Neural progenitor cell (in vitro differentiated cells): ENCODE measurements at regions not wholly inside any gene's neighbourhood (a gene's known extent, or its start where the extent isn't known, plus 50 kb on each side); places are given as distances from the start of the nearest gene placed in this dataset.

Source experiments
- DNase-seq: peaks from one replicate; pipeline ENCODE4 v3.0.0-alpha.2; 2016; ENCODE audit warnings: low spot score
- H2AFZ ChIP-seq: fragments of 200-600 bp; sonication (generic); replicated peaks from 2 replicates; pipeline ENCODE4 v1.6.1; 2016; ENCODE audit warnings: antibody characterized with exemption
- H3F3A ChIP-seq: fragments of 200-600 bp; sonication (generic); 2 replicates; pipeline ENCODE4 v1.6.1; 2016; ENCODE audit warnings: antibody characterized with exemption, low read depth
- H3K27ac ChIP-seq: fragments of 200-600 bp; sonication (generic); 2 replicates; pipeline ENCODE4 v1.5.1; 2016; ENCODE audit warnings: mild to moderate bottlenecking
- H3K27me3 ChIP-seq: fragments of 200-600 bp; sonication (generic); 2 replicates; pipeline ENCODE4 v1.6.1; 2016; ENCODE audit warnings: mild to moderate bottlenecking, moderate library complexity
- H3K36me3 ChIP-seq: fragments of 200-600 bp; sonication (generic); 2 replicates; pipeline ENCODE4 v1.5.1; 2016
- H3K4me1 ChIP-seq: fragments of 200-600 bp; sonication (generic); 2 replicates; pipeline ENCODE4 v1.6.1; 2016; ENCODE audit warnings: mixed run types
- H3K4me2 ChIP-seq: fragments of 200-600 bp; sonication (generic); 2 replicates; pipeline ENCODE4 v1.6.1; 2016
- H3K4me3 ChIP-seq: fragments of 200-600 bp; sonication (generic); 2 replicates; pipeline ENCODE4 v1.5.1; 2016
- H3K79me2 ChIP-seq: fragments of 200-600 bp; sonication (generic); 2 replicates; pipeline ENCODE4 v1.6.1; 2016; ENCODE audit warnings: low read depth
- H3K9ac ChIP-seq: fragments of 200-600 bp; sonication (generic); 2 replicates; pipeline ENCODE4 v1.6.1; 2016
- H3K9me3 ChIP-seq: fragments of 200-600 bp; sonication (generic); 2 replicates; pipeline ENCODE4 v1.5.1; 2016; ENCODE audit warnings: low read depth
- H4K20me1 ChIP-seq: fragments of 200-600 bp; sonication (generic); 2 replicates; pipeline ENCODE4 v1.6.1; 2016; ENCODE audit warnings: low read depth
- H3K27ac Mint-ChIP-seq: 3 replicates; pipeline ENCODE4 v1.8.0; 2021; ENCODE audit warnings: mixed read lengths
- H3K27me3 Mint-ChIP-seq: 2 replicates; pipeline ENCODE4 v1.8.0; 2022; ENCODE audit warnings: low read depth, mild to moderate bottlenecking, inconsistent platforms, moderate library complexity, mixed read lengths; ENCODE audit not compliant: insufficient read depth
- H3K36me3 Mint-ChIP-seq: 3 replicates; pipeline ENCODE4 v1.8.0; 2021; ENCODE audit warnings: mixed read lengths
- H3K4me1 Mint-ChIP-seq: 3 replicates; pipeline ENCODE4 v1.8.0; 2021; ENCODE audit warnings: mixed read lengths
- H3K4me3 Mint-ChIP-seq: 3 replicates; pipeline ENCODE4 v1.8.0; 2021; ENCODE audit warnings: mild to moderate bottlenecking, moderate library complexity, mixed read lengths
- H3K9me3 Mint-ChIP-seq: 3 replicates; pipeline ENCODE4 v1.8.0; 2020; ENCODE audit warnings: mixed read lengths
- CTCF ChIP-seq: fragments of 200-600 bp; sonication (generic); IDR thresholded peaks from 2 replicates; pipeline ENCODE4 v1.5.1; 2017; ENCODE audit warnings: antibody characterized with exemption, mild to moderate bottlenecking
- EZH2 ChIP-seq: fragments of 200-600 bp; sonication (generic); IDR thresholded peaks from 2 replicates; pipeline ENCODE4 v1.6.1; 2017; ENCODE audit warnings: antibody characterized with exemption, mild to moderate bottlenecking, moderate library complexity
- EZH2phosphoT487 ChIP-seq: fragments of 200-600 bp; sonication (generic); IDR thresholded peaks from 2 replicates; pipeline ENCODE4 v1.6.1; 2017; ENCODE audit warnings: antibody characterized with exemption

- Histone ChIP-seq H2AFZ (no peak overlapping the region), H3F3A (peaks cover 13% of the 10 kb centered on the region), H3K27me3 (peaks cover 3% of the 10 kb centered on the region), H3K4me2 (no peak overlapping the region), H3K36me3 (no peaks in the 10 kb centered on the region), H3K27ac (no peak overlapping the region), H3K4me1 (peaks cover 21% of the 10 kb centered on the region), H4K20me1 (no peaks in the 10 kb centered on the region), H3K4me3 (no peak overlapping the region), H3K9me3 (no peaks in the 10 kb centered on the region), H3K9ac (no peak overlapping the region), H3K79me2 (no peaks in the 10 kb centered on the region)
- TF ChIP-seq EZH2phosphoT487 (no peak), EZH2 (no peak), CTCF (no peak)
- Mint-ChIP-seq H3K27ac (no peak overlapping the region), H3K4me1 (peaks cover 19% of the 10 kb centered on the region), H3K36me3 (no peaks in the 10 kb centered on the region), H3K27me3 (peaks cover 6% of the 10 kb centered on the region), H3K9me3 (no peaks in the 10 kb centered on the region), H3K4me3 (no peak overlapping the region)
- DNase-seq: peak; percentile 23
These were observed 93.8 kb downstream of the TMEM30B start for GRCh38 chr14:61187196-61187905.

GRCh38 chr14:61186341-61187195 lies 94.6 kb downstream of the TMEM30B start:
- no peaks in the 10 kb centered on the region for H3K36me3 Mint-ChIP-seq
- no peaks in the 10 kb centered on the region for H3K9me3 Mint-ChIP-seq
- Histone ChIP-seq H3K36me3 (no peaks in the 10 kb centered on the region), H3K4me1 (peaks cover 21% of the 10 kb centered on the region), H3F3A (peaks cover 13% of the 10 kb centered on the region), H4K20me1 (no peaks in the 10 kb centered on the region), H3K4me2 (no peak overlapping the region), H2AFZ (no peak overlapping the region), H3K9ac (no peak overlapping the region), H3K27ac (no peak overlapping the region), H3K79me2 (no peaks in the 10 kb centered on the region), H3K9me3 (no peaks in the 10 kb centered on the region), H3K27me3 (peaks cover 3% of the 10 kb centered on the region), H3K4me3 (no peak overlapping the region)
- DNase-seq: no peak
- H3K4me3 Mint-ChIP-seq: no peak overlapping the region
- TF ChIP-seq EZH2 (no peak), EZH2phosphoT487 (no peak), CTCF (no peak)
- H3K27me3 Mint-ChIP-seq: peaks cover 6% of the 10 kb centered on the region
- no peak overlapping the region for H3K27ac Mint-ChIP-seq
- peaks cover 19% of the 10 kb centered on the region for H3K4me1 Mint-ChIP-seq

GRCh38 chr14:61185534-61185933 lies 95.6 kb downstream of the TMEM30B start:
- DNase-seq: no peak
- H3K27ac Mint-ChIP-seq: no peak overlapping the region
- Histone ChIP-seq H4K20me1 (no peaks in the 10 kb centered on the region), H3K27me3 (peaks cover 3% of the 10 kb centered on the region), H3K4me2 (no peak overlapping the region), H3K9ac (no peak overlapping the region), H3F3A (peaks cover 13% of the 10 kb centered on the region), H3K27ac (no peak overlapping the region), H3K36me3 (no peaks in the 10 kb centered on the region), H3K4me1 (peaks cover 21% of the 10 kb centered on the region), H2AFZ (no peak overlapping the region), H3K79me2 (no peaks in the 10 kb centered on the region), H3K9me3 (no peaks in the 10 kb centered on the region), H3K4me3 (no peak overlapping the region)
- peaks cover 19% of the 10 kb centered on the region for H3K4me1 Mint-ChIP-seq
- no peak overlapping the region for H3K4me3 Mint-ChIP-seq
- TF ChIP-seq EZH2phosphoT487 (no peak), EZH2 (no peak), CTCF (no peak)
- no peaks in the 10 kb centered on the region for H3K9me3 Mint-ChIP-seq
- H3K27me3 Mint-ChIP-seq: peaks cover 7% of the 10 kb centered on the region
- no peaks in the 10 kb centered on the region for H3K36me3 Mint-ChIP-seq
